SK-N-SH (cell line): ENCODE measurements at regions not wholly inside any gene's neighbourhood (a gene's known extent, or its start where the extent isn't known, plus 50 kb on each side); places are given as distances from the start of the nearest gene placed in this dataset.

Experiments used
- CHD2 ChIP-seq: fragments of 150-350 bp; IDR thresholded peaks from 2 replicates; pipeline ENCODE4 v1.6.1; 2018; ENCODE audit warnings: low read length; ENCODE audit not compliant: partially characterized antibody
- CTCF ChIP-seq: fragments of 200-600 bp; sonication (generic); IDR thresholded peaks from 2 replicates; pipeline ENCODE4 v1.6.1; 2017; ENCODE audit warnings: antibody characterized with exemption, mild to moderate bottlenecking, moderate library complexity
- EP300 ChIP-seq, 2 experiments: IDR thresholded peaks; 2 replicates each; pipeline versions ENCODE4 v1.4.0 to v1.6.1; 2012; ENCODE audit warnings: borderline replicate concordance in 1 of 2, low read depth in 1 of 2, low read length in 1 of 2
- FOSL2 ChIP-seq: IDR thresholded peaks from 2 replicates; pipeline ENCODE4 v1.4.0; 2012; ENCODE audit warnings: low read depth, mild to moderate bottlenecking, moderate library complexity, borderline replicate concordance
- GABPA ChIP-seq: IDR thresholded peaks from 2 replicates; pipeline ENCODE4 v1.4.0; 2012; ENCODE audit warnings: low read depth, mild to moderate bottlenecking
- IRF3 ChIP-seq: fragments of 150-350 bp; IDR thresholded peaks from 2 replicates; pipeline ENCODE4 v1.6.1; 2016; ENCODE audit warnings: mild to moderate bottlenecking, low read depth, low read length
- MAX ChIP-seq: IDR thresholded peaks from 2 replicates; pipeline ENCODE4 v1.4.0; 2012; ENCODE audit warnings: low read depth
- PBX3 ChIP-seq: IDR thresholded peaks from 2 replicates; pipeline ENCODE4; 2012
- RAD21 ChIP-seq: IDR thresholded peaks from 2 replicates; pipeline ENCODE4 v1.6.1; 2012; ENCODE audit warnings: mild to moderate bottlenecking, low read length
- REST ChIP-seq: IDR thresholded peaks from 2 replicates; pipeline ENCODE4 v1.6.1; 2012; ENCODE audit warnings: mild to moderate bottlenecking, low read depth, low read length, moderate library complexity
- RFX5 ChIP-seq: IDR thresholded peaks from 2 replicates; pipeline ENCODE4 v1.6.1; 2012; ENCODE audit warnings: mild to moderate bottlenecking, improper control_type of control experiment, low read length
- RXRA ChIP-seq: IDR thresholded peaks from 2 replicates; pipeline ENCODE4 v1.4.0; 2012; ENCODE audit warnings: low read depth, mild to moderate bottlenecking, borderline replicate concordance
- TAF1 ChIP-seq: IDR thresholded peaks from 2 replicates; pipeline ENCODE4 v1.6.1; 2012; ENCODE audit warnings: low read depth, mild to moderate bottlenecking, low read length, moderate library complexity, borderline replicate concordance
- YY1 ChIP-seq: IDR thresholded peaks from 2 replicates; pipeline ENCODE4 v1.4.0; 2012; ENCODE audit warnings: low read depth, mild to moderate bottlenecking

- no peak for TF ChIP-seq MAX
- TF ChIP-seq GABPA = no peak
- TF ChIP-seq TAF1 = no peak
- TF ChIP-seq CTCF = no peak
- TF ChIP-seq RAD21 = no peak
- no peak for TF ChIP-seq YY1
- TF ChIP-seq RFX5 = no peak
- no peak for TF ChIP-seq EP300 (IDR thresholded peaks at IDR 0.05; ENCODE audit: borderline replicate concordance in 1 of 2, low read depth in 1 of 2, low read length in 1 of 2)
- no peak for TF ChIP-seq PBX3
- TF ChIP-seq REST = no peak
- TF ChIP-seq RXRA = no peak
- no peak for TF ChIP-seq FOSL2
- TF ChIP-seq IRF3 = no peak
- no peak for TF ChIP-seq CHD2
Observed at GRCh38 chr1:87615491-87615890, 286.8 kb downstream of the LMO4 start.
